ENCODE measurements at regions not wholly inside any gene's neighbourhood (a gene's known extent, or its start where the extent isn't known, plus 50 kb on each side); places are given as distances from the start of the nearest gene placed in this dataset.

- no peak for TF ChIP-seq ATF7-NPFF (CRISPR knock-in tag; IDR thresholded peaks at IDR 0.05; ENCODE audit: low read depth)
- TF ChIP-seq HNF4A (CRISPR knock-in tag; IDR thresholded peaks at IDR 0.05), result no peak
- no peak for TF ChIP-seq TAF1 (CRISPR knock-in tag; IDR thresholded peaks at IDR 0.05)
- no peak for TF ChIP-seq YY1 (IDR thresholded peaks at IDR 0.05; ENCODE audit: insufficient read depth, insufficient replicate concordance, low read depth, low read length)
- no peak for TF ChIP-seq MEIS2 (CRISPR knock-in tag; IDR thresholded peaks at IDR 0.05)
- no peak for TF ChIP-seq ZNF709 (CRISPR knock-in tag; IDR thresholded peaks at IDR 0.05)
These were observed 140.9 kb upstream of the CCL2 start for GRCh38 chr17:34114174-34114573.

Measured in HepG2 (cell line).